Prostate gland (tissue), 2 donors: ENCODE measurements at regions not wholly inside any gene's neighbourhood (a gene's known extent, or its start where the extent isn't known, plus 50 kb on each side); places are given as distances from the start of the nearest gene placed in this dataset.

Experiments used
- DNase-seq: peaks from one replicate; pipeline ENCODE4 v3.0.0-alpha.2; 2019; ENCODE audit warnings: low spot score
- H3K27ac ChIP-seq, 2 donors: fragments of 200-600 bp; sonication (generic); 2 replicates each; pipeline ENCODE4 v1.5.1; 2017 to 2019
- H3K27me3 ChIP-seq: fragments of 200-600 bp; sonication (generic); replicated peaks from 2 replicates; pipeline ENCODE4 v1.5.1; 2019; ENCODE audit not compliant: insufficient read depth
- H3K36me3 ChIP-seq, 2 donors: fragments of 200-600 bp; sonication (generic); 1 replicate in 1 of 2; 2 replicates in 1 of 2; pipeline versions ENCODE4 v1.5.1 to v1.8.1; 2017 to 2019
- H3K4me1 ChIP-seq: fragments of 200-600 bp; sonication (generic); replicated peaks from 2 replicates; pipeline ENCODE4 v1.5.1; 2019
- H3K4me3 ChIP-seq, 2 donors: fragments of 200-600 bp; sonication (generic); 2 replicates each; pipeline ENCODE4 v1.5.1; 2017 to 2019
- H3K9me3 ChIP-seq: fragments of 200-600 bp; sonication (generic); 2 replicates; pipeline ENCODE4 v1.5.1; 2017
- CTCF ChIP-seq, 4 experiments: fragments of 200-600 bp in 2 of 4; fragments of 450-650 bp in 2 of 4; sonication (generic) in 2 of 4; IDR thresholded peaks; 1 replicate in 3 of 4; 2 replicates in 1 of 4; pipeline ENCODE4 v1.5.1; 2016 to 2019; ENCODE audit warnings: antibody characterized with exemption in 4 of 4, mild to moderate bottlenecking in 2 of 4, moderate library complexity in 2 of 4
- POLR2A ChIP-seq: fragments of 450-650 bp; IDR thresholded peaks from one replicate; pipeline ENCODE4 v1.6.1; 2016; ENCODE audit warnings: antibody characterized with exemption, mild to moderate bottlenecking
- POLR2AphosphoS5 ChIP-seq: sonication (generic); formaldehyde crosslinking; IDR thresholded peaks from one replicate; pipeline ENCODE4 v1.6.1; 2017; ENCODE audit warnings: antibody characterized with exemption
- WGBS: methylation state at CpG from one replicate; pipeline ENCODE4 v1.1.5; 2018; 5-methylcytosine and 5-hydroxymethylcytosine counted together
- intact Hi-C: fragments of 100-400 bp; cut with DNase I; formaldehyde crosslinking; loops from one replicate; pipeline ENCODE4 v1.14.2; 2022

GRCh38 chr6:144853603-144854002 lies 568.5 kb downstream of the UTRN start:
- 92% methylated on average over 4 of the region's 4 CpGs for whole genome bisulfite sequencing
- H3K27ac ChIP-seq, result no peak overlapping the region
- intact Hi-C loops, result no loop called here
- H3K9me3 ChIP-seq, result no peaks in the 10 kb centered on the region
- TF ChIP-seq POLR2A (no peak), POLR2AphosphoS5 (no peak), CTCF (IDR thresholded peaks at IDR 0.05) (no peak)
- no peak for DNase-seq
- H3K4me1 ChIP-seq, result no peaks in the 10 kb centered on the region
- no peak overlapping the region for H3K4me3 ChIP-seq
- H3K36me3 ChIP-seq, result peaks cover 0 to 8% of the 10 kb centered on the region in 2 donors
- H3K27me3 ChIP-seq, result no peaks in the 10 kb centered on the region

- Histone ChIP-seq H3K36me3 (peaks cover 0 to 8% of the 10 kb centered on the region in 2 donors), H3K4me1 (no peaks in the 10 kb centered on the region), H3K27me3 (no peaks in the 10 kb centered on the region), H3K9me3 (no peaks in the 10 kb centered on the region), H3K27ac (no peak overlapping the region), H3K4me3 (no peak overlapping the region)
- TF ChIP-seq CTCF (IDR thresholded peaks at IDR 0.05), result no peak
- TF ChIP-seq POLR2A, result no peak
- no peak for TF ChIP-seq POLR2AphosphoS5
- no peak for DNase-seq
- WGBS, result 77% methylated on average over 1 of the region's 1 CpG
- intact Hi-C loops, result no loop called here
Measured at GRCh38 chr6:144854654-144855053, 569.5 kb downstream of the UTRN start.

- DNase-seq, result no peak
- no peak for TF ChIP-seq CTCF (IDR thresholded peaks at IDR 0.05)
- TF ChIP-seq POLR2AphosphoS5, result no peak
- no peak for TF ChIP-seq POLR2A
- H3K27ac ChIP-seq, result no peak overlapping the region
- no peaks in the 10 kb centered on the region for H3K27me3 ChIP-seq
- H3K4me1 ChIP-seq, result no peaks in the 10 kb centered on the region
- H3K9me3 ChIP-seq, result no peaks in the 10 kb centered on the region
- H3K4me3 ChIP-seq, result no peak overlapping the region
- intact Hi-C loops, result no loop called here
- H3K36me3 ChIP-seq, result peaks cover 0 to 8% of the 10 kb centered on the region in 2 donors
Measured at GRCh38 chr6:144855375-144855774, 570.2 kb downstream of the UTRN start.

- no peak for TF ChIP-seq POLR2AphosphoS5
- no peak for TF ChIP-seq CTCF (IDR thresholded peaks at IDR 0.05)
- no peak for TF ChIP-seq POLR2A
- H3K4me1 ChIP-seq, result no peaks in the 10 kb centered on the region
- H3K4me3 ChIP-seq, result no peak overlapping the region
- H3K36me3 ChIP-seq, result peaks cover 0 to 4% of the 10 kb centered on the region in 2 donors
- H3K27me3 ChIP-seq, result no peaks in the 10 kb centered on the region
- intact Hi-C loops, result no loop called here
- H3K9me3 ChIP-seq, result no peaks in the 10 kb centered on the region
- WGBS, result 73% methylated on average over 2 of the region's 2 CpGs
- H3K27ac ChIP-seq, result no peak overlapping the region
- DNase-seq, result no peak
Measured at GRCh38 chr6:144855812-144856531, 570.8 kb downstream of the UTRN start.

- DNase-seq, result no peak
- Histone ChIP-seq H3K27me3 (no peaks in the 10 kb centered on the region), H3K27ac (no peak overlapping the region), H3K9me3 (no peaks in the 10 kb centered on the region), H3K4me3 (no peak overlapping the region), H3K4me1 (no peaks in the 10 kb centered on the region), H3K36me3 (no peaks in the 10 kb centered on the region)
- TF ChIP-seq POLR2A (no peak), POLR2AphosphoS5 (no peak), CTCF (IDR thresholded peaks at IDR 0.05) (no peak)
- 98% methylated on average over 3 of the region's 3 CpGs for WGBS
- intact Hi-C loops, result no loop called here
Measured at GRCh38 chr6:144856622-144857021, 571.5 kb downstream of the UTRN start.
